Glutamatergic neuron (in vitro differentiated cells): ENCODE measurements at regions not wholly inside any gene's neighbourhood (a gene's known extent, or its start where the extent isn't known, plus 50 kb on each side); places are given as distances from the start of the nearest gene placed in this dataset.

Experiments
- DNase-seq: peaks from one replicate; pipeline ENCODE4 v3.0.0; 2022
- H3K27ac Mint-ChIP-seq: one replicate; pipeline ENCODE4 v1.8.0; 2020; ENCODE audit warnings: mild to moderate bottlenecking, mixed read lengths, inconsistent platforms; ENCODE audit not compliant: unreplicated experiment
- H3K27me3 Mint-ChIP-seq: one replicate; pipeline ENCODE4 v1.8.0; 2020; ENCODE audit warnings: mild to moderate bottlenecking, moderate library complexity, mixed read lengths, inconsistent platforms; ENCODE audit not compliant: unreplicated experiment
- H3K36me3 Mint-ChIP-seq: one replicate; pipeline ENCODE4 v1.8.0; 2020; ENCODE audit warnings: mild to moderate bottlenecking, mixed read lengths, inconsistent platforms; ENCODE audit not compliant: unreplicated experiment
- H3K4me1 Mint-ChIP-seq: one replicate; pipeline ENCODE4 v1.8.0; 2020; ENCODE audit warnings: mild to moderate bottlenecking, low read depth, mixed read lengths, inconsistent platforms; ENCODE audit not compliant: unreplicated experiment
- H3K4me3 Mint-ChIP-seq: one replicate; pipeline ENCODE4 v1.8.0; 2020; ENCODE audit warnings: mild to moderate bottlenecking, mixed read lengths, inconsistent platforms; ENCODE audit not compliant: unreplicated experiment
- H3K9me3 Mint-ChIP-seq: one replicate; pipeline ENCODE4 v1.8.0; 2020; ENCODE audit warnings: mild to moderate bottlenecking, moderate library complexity, mixed read lengths, inconsistent platforms; ENCODE audit not compliant: unreplicated experiment
- CTCF ChIP-seq: fragments of 200-600 bp; sonication (generic); IDR thresholded peaks from one replicate; pipeline ENCODE4 v1.5.0; 2021; ENCODE audit not compliant: partially characterized antibody, unreplicated experiment

DNA sequence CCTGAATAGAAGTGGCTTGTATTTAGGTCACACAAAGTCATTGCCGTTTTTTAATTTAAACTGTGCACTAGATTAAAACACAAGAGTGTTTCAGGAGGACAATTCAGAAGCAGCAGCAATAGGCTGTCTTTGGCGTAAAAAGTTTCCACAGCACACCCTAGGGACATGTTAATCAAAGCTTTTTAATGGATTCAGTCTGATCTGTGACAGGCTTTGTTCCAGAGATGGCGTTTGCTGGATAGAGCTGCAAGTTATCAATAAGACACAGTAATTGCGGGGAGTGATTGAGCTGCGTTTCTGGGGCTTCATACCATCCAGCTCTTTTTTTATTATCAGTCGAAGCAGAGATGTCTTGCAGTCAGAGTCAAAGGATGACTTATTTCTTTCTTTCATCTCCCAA is 300.3 kb downstream of the ZNF608 start:
- peaks cover 16% of the 10 kb centered on the region for H3K4me1 Mint-ChIP-seq
- no peaks in the 10 kb centered on the region for H3K9me3 Mint-ChIP-seq
- peaks cover 6% of the 10 kb centered on the region for H3K36me3 Mint-ChIP-seq
- no peak for TF ChIP-seq CTCF
- peak overlapping the region; percentile 70 for H3K4me3 Mint-ChIP-seq
- peak overlapping the region; percentile 29 for H3K27ac Mint-ChIP-seq
- H3K27me3 Mint-ChIP-seq, result no peaks in the 10 kb centered on the region
- no peak for DNase-seq

GRCh38 chr5:124445070-124445619 is 301.3 kb downstream of the ZNF608 start:
- Mint-ChIP-seq H3K4me3 (no peak overlapping the region), H3K36me3 (peaks cover 6% of the 10 kb centered on the region), H3K9me3 (peaks cover 3% of the 10 kb centered on the region), H3K27ac (no peak overlapping the region), H3K4me1 (peaks cover 19% of the 10 kb centered on the region), H3K27me3 (no peaks in the 10 kb centered on the region)
- TF ChIP-seq CTCF, result no peak
- no peak for DNase-seq

GRCh38 chr5:124444147-124444775 is 302.2 kb downstream of the ZNF608 start:
- peaks cover 22% of the 10 kb centered on the region for H3K4me1 Mint-ChIP-seq
- peaks cover 4% of the 10 kb centered on the region for H3K9me3 Mint-ChIP-seq
- TF ChIP-seq CTCF, result no peak
- H3K27me3 Mint-ChIP-seq, result no peaks in the 10 kb centered on the region
- no peak overlapping the region for H3K4me3 Mint-ChIP-seq
- H3K27ac Mint-ChIP-seq, result no peak overlapping the region
- peaks cover 6% of the 10 kb centered on the region for H3K36me3 Mint-ChIP-seq
- DNase-seq, result no peak

GRCh38 chr5:124440471-124440870 is 306.0 kb downstream of the ZNF608 start:
- peak overlapping the region; percentile 25 for H3K27ac Mint-ChIP-seq
- H3K36me3 Mint-ChIP-seq, result no peaks in the 10 kb centered on the region
- no peaks in the 10 kb centered on the region for H3K27me3 Mint-ChIP-seq
- H3K9me3 Mint-ChIP-seq, result peaks cover 4% of the 10 kb centered on the region
- no peak overlapping the region for H3K4me3 Mint-ChIP-seq
- H3K4me1 Mint-ChIP-seq, result peaks cover 20% of the 10 kb centered on the region
- no peak for TF ChIP-seq CTCF
- no peak for DNase-seq

GRCh38 chr5:124439609-124440008 is 306.8 kb downstream of the ZNF608 start:
- H3K27ac Mint-ChIP-seq, result no peak overlapping the region
- TF ChIP-seq CTCF, result no peak
- no peak for DNase-seq
- peaks cover 17% of the 10 kb centered on the region for H3K4me1 Mint-ChIP-seq
- peaks cover 4% of the 10 kb centered on the region for H3K9me3 Mint-ChIP-seq
- no peaks in the 10 kb centered on the region for H3K36me3 Mint-ChIP-seq
- no peak overlapping the region for H3K4me3 Mint-ChIP-seq
- H3K27me3 Mint-ChIP-seq, result no peaks in the 10 kb centered on the region
